ENCODE measurements at regions not wholly inside any gene's neighbourhood (a gene's known extent, or its start where the extent isn't known, plus 50 kb on each side); places are given as distances from the start of the nearest gene placed in this dataset.

- TF ChIP-seq, protein P1, sequence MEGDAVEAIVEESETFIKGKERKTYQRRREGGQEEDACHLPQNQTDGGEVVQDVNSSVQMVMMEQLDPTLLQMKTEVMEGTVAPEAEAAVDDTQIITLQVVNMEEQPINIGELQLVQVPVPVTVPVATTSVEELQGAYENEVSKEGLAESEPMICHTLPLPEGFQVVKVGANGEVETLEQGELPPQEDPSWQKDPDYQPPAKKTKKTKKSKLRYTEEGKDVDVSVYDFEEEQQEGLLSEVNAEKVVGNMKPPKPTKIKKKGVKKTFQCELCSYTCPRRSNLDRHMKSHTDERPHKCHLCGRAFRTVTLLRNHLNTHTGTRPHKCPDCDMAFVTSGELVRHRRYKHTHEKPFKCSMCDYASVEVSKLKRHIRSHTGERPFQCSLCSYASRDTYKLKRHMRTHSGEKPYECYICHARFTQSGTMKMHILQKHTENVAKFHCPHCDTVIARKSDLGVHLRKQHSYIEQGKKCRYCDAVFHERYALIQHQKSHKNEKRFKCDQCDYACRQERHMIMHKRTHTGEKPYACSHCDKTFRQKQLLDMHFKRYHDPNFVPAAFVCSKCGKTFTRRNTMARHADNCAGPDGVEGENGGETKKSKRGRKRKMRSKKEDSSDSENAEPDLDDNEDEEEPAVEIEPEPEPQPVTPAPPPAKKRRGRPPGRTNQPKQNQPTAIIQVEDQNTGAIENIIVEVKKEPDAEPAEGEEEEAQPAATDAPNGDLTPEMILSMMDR (IDR thresholded peaks at IDR 0.05; ENCODE audit: low read length): no peak
- TF ChIP-seq EZH2 (IDR thresholded peaks at IDR 0.05; ENCODE audit: borderline replicate concordance, low read length): no peak
Observed at GRCh38 chr18:8491516-8491915, 117.7 kb upstream of the RAB12 start.

All from OCI-LY1 (cell line).